ENCODE measurements at regions not wholly inside any gene's neighbourhood (a gene's known extent, or its start where the extent isn't known, plus 50 kb on each side); places are given as distances from the start of the nearest gene placed in this dataset.

- no peak for TF ChIP-seq CTCF (IDR thresholded peaks at IDR 0.05 in 2 of 3, conservative IDR thresholded peaks at IDR 0.05 in 1 of 3; ENCODE audit: borderline replicate concordance in 1 of 3, insufficient read depth in 1 of 3, low read depth in 2 of 3, low read length in 2 of 3)
- TF ChIP-seq SP1 (IDR thresholded peaks at IDR 0.05; ENCODE audit: low read depth), result no peak
- no peak for TF ChIP-seq POLR2A (IDR thresholded peaks at IDR 0.05; ENCODE audit: borderline replicate concordance, extremely low read depth, insufficient read depth, insufficient read length)
- TF ChIP-seq, protein P1, sequence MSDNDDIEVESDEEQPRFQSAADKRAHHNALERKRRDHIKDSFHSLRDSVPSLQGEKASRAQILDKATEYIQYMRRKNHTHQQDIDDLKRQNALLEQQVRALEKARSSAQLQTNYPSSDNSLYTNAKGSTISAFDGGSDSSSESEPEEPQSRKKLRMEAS (IDR thresholded peaks at IDR 0.05), result no peak
- no peak for TF ChIP-seq SIN3A (IDR thresholded peaks at IDR 0.05; ENCODE audit: low read depth)
- no peak for TF ChIP-seq EZH2 (IDR thresholded peaks at IDR 0.05)
- TF ChIP-seq CEBPB (IDR thresholded peaks at IDR 0.05; ENCODE audit: low read depth), result no peak
- TF ChIP-seq POLR2AphosphoS5 (IDR thresholded peaks at IDR 0.05; ENCODE audit: low read depth, low read length), result no peak
- no peak for TF ChIP-seq RAD21 (IDR thresholded peaks at IDR 0.05; ENCODE audit: low read depth)
- TF ChIP-seq, protein P2, sequence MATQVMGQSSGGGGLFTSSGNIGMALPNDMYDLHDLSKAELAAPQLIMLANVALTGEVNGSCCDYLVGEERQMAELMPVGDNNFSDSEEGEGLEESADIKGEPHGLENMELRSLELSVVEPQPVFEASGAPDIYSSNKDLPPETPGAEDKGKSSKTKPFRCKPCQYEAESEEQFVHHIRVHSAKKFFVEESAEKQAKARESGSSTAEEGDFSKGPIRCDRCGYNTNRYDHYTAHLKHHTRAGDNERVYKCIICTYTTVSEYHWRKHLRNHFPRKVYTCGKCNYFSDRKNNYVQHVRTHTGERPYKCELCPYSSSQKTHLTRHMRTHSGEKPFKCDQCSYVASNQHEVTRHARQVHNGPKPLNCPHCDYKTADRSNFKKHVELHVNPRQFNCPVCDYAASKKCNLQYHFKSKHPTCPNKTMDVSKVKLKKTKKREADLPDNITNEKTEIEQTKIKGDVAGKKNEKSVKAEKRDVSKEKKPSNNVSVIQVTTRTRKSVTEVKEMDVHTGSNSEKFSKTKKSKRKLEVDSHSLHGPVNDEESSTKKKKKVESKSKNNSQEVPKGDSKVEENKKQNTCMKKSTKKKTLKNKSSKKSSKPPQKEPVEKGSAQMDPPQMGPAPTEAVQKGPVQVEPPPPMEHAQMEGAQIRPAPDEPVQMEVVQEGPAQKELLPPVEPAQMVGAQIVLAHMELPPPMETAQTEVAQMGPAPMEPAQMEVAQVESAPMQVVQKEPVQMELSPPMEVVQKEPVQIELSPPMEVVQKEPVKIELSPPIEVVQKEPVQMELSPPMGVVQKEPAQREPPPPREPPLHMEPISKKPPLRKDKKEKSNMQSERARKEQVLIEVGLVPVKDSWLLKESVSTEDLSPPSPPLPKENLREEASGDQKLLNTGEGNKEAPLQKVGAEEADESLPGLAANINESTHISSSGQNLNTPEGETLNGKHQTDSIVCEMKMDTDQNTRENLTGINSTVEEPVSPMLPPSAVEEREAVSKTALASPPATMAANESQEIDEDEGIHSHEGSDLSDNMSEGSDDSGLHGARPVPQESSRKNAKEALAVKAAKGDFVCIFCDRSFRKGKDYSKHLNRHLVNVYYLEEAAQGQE (IDR thresholded peaks at IDR 0.05; ENCODE audit: low read depth), result no peak
- TF ChIP-seq EGR1 (IDR thresholded peaks at IDR 0.05; ENCODE audit: low read depth), result no peak
- no peak for TF ChIP-seq YY1 (IDR thresholded peaks at IDR 0.05; ENCODE audit: extremely low read depth, insufficient replicate concordance, low read depth, low read length)
Measured at GRCh38 chr6:16069671-16070070, 59.2 kb upstream of the MYLIP start.
